ENCODE measurements at regions not wholly inside any gene's neighbourhood (a gene's known extent, or its start where the extent isn't known, plus 50 kb on each side); places are given as distances from the start of the nearest gene placed in this dataset.

DNA sequence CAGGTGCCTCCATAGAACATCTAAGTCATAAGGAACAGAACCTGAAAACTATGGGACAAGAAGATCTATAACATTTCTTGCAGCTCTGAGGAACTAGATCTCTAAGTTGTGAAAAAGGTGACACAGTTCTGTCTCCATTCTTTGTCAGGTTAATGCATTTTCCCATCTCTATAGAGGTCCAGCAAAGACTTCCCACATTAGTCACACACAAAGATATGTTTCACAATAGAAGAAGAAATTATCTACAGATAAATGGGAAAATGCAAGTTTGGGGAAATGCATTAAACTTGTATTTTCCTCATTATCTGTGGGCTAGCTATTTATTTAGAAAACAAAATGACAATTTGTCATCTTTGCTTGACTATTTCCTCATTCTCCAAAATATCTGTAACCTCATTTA, 458.6 kb upstream of the PAPPA start:
- no peak for DNase-seq
- no peak overlapping the region for H2BK15ac ChIP-seq (replicated peaks; ENCODE audit: low read depth)
- H3K4ac ChIP-seq (ENCODE audit: low read depth, low read length), result no peak overlapping the region
- no peak overlapping the region for H4K8ac ChIP-seq (ENCODE audit: low read depth, low read length)
- H3K79me2 ChIP-seq (ENCODE audit: control insufficient read depth, insufficient read depth, low read length), result no peaks in the 10 kb centered on the region
- no peak overlapping the region for H3K9ac ChIP-seq (ENCODE audit: low read length)
- no peaks in the 10 kb centered on the region for H3K79me1 ChIP-seq (ENCODE audit: low read length)
- no peak overlapping the region for H2BK5ac ChIP-seq (ENCODE audit: low read length)
- H3K4me1 ChIP-seq (ENCODE audit: control insufficient read depth, low read depth, low read length), result no peaks in the 10 kb centered on the region
- H2BK120ac ChIP-seq (ENCODE audit: low read depth, low read length), result no peak overlapping the region
- H3K36me3 ChIP-seq (ENCODE audit: control insufficient read depth, insufficient read depth, low read length), result no peaks in the 10 kb centered on the region
- H3K18ac ChIP-seq (ENCODE audit: low read length), result no peak overlapping the region
- H2AK5ac ChIP-seq (ENCODE audit: low read length), result no peak overlapping the region
- no peak overlapping the region for H3K56ac ChIP-seq (ENCODE audit: low read length)
- no peak overlapping the region for H3K4me3 ChIP-seq (ENCODE audit: low read length)
- no peak overlapping the region for H3K4me2 ChIP-seq (ENCODE audit: low read length)
- H3K27me3 ChIP-seq (ENCODE audit: insufficient read depth, low read length, poor library complexity), result no peaks in the 10 kb centered on the region
- no peak overlapping the region for H3K23ac ChIP-seq (ENCODE audit: low read length)
- no peak overlapping the region for H4K5ac ChIP-seq (ENCODE audit: low read length)
- no peak overlapping the region for H3K27ac ChIP-seq (ENCODE audit: low read depth, low read length)

DNA sequence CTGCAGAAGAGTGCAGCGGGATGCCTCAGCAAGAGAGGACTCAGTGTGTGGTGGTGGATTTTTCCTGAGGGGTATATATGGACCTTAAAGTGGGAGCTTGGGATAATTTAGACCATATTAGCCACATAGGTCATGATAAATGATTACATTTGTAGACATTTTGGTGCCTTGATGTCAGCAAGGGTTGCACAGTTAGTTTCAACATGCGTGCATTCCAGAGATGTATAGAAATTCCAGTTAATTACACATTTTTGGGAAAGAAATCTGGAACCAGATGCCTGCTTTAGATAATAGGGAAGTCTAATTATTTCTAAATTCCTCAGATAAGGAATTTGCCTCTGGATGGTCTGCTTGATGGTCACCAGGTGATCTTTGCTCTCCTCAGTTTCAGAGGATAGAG, 440.6 kb upstream of the PAPPA start:
- H2BK120ac ChIP-seq (ENCODE audit: low read depth, low read length), result no peak overlapping the region
- no peak overlapping the region for H3K23ac ChIP-seq (ENCODE audit: low read length)
- no peak overlapping the region for H4K5ac ChIP-seq (ENCODE audit: low read length)
- H3K4me1 ChIP-seq (ENCODE audit: control insufficient read depth, low read depth, low read length), result no peaks in the 10 kb centered on the region
- H3K36me3 ChIP-seq (ENCODE audit: control insufficient read depth, insufficient read depth, low read length), result no peaks in the 10 kb centered on the region
- H3K18ac ChIP-seq (ENCODE audit: low read length), result no peak overlapping the region
- no peak overlapping the region for H3K4ac ChIP-seq (ENCODE audit: low read depth, low read length)
- no peak overlapping the region for H4K8ac ChIP-seq (ENCODE audit: low read depth, low read length)
- no peak overlapping the region for H3K56ac ChIP-seq (ENCODE audit: low read length)
- H2AK5ac ChIP-seq (ENCODE audit: low read length), result no peak overlapping the region
- H3K79me2 ChIP-seq (ENCODE audit: control insufficient read depth, insufficient read depth, low read length), result no peaks in the 10 kb centered on the region
- no peaks in the 10 kb centered on the region for H3K27me3 ChIP-seq (ENCODE audit: insufficient read depth, low read length, poor library complexity)
- no peak for DNase-seq
- no peak overlapping the region for H3K9ac ChIP-seq (ENCODE audit: low read length)
- no CpG with 5 or more reads among the region's 2 CpGs for WGBS (ENCODE audit: extremely low coverage, insufficient coverage, low lambda C conversion rate)
- no peak overlapping the region for H3K4me2 ChIP-seq (ENCODE audit: low read length)
- no peak overlapping the region for H3K27ac ChIP-seq (ENCODE audit: low read depth, low read length)
- no peak overlapping the region for H2BK5ac ChIP-seq (ENCODE audit: low read length)
- H2BK15ac ChIP-seq (replicated peaks; ENCODE audit: low read depth), result no peak overlapping the region
- H3K4me3 ChIP-seq (ENCODE audit: low read length), result no peak overlapping the region
- no peaks in the 10 kb centered on the region for H3K79me1 ChIP-seq (ENCODE audit: low read length)

- Histone ChIP-seq H3K4me2 (ENCODE audit: low read length) (no peak overlapping the region), H2BK5ac (ENCODE audit: low read length) (no peak overlapping the region), H4K8ac (ENCODE audit: low read depth, low read length) (no peak overlapping the region), H3K18ac (ENCODE audit: low read length) (no peak overlapping the region), H3K56ac (ENCODE audit: low read length) (no peak overlapping the region), H3K4ac (ENCODE audit: low read depth, low read length) (no peak overlapping the region), H3K9ac (ENCODE audit: low read length) (no peak overlapping the region), H3K79me2 (ENCODE audit: control insufficient read depth, insufficient read depth, low read length) (no peaks in the 10 kb centered on the region), H3K23ac (ENCODE audit: low read length) (no peak overlapping the region), H3K79me1 (ENCODE audit: low read length) (no peaks in the 10 kb centered on the region), H2BK15ac (replicated peaks; ENCODE audit: low read depth) (no peak overlapping the region), H2AK5ac (ENCODE audit: low read length) (no peak overlapping the region), H3K4me1 (ENCODE audit: control insufficient read depth, low read depth, low read length) (no peaks in the 10 kb centered on the region), H3K36me3 (ENCODE audit: control insufficient read depth, insufficient read depth, low read length) (no peaks in the 10 kb centered on the region), H3K27me3 (ENCODE audit: insufficient read depth, low read length, poor library complexity) (no peaks in the 10 kb centered on the region), H2BK120ac (ENCODE audit: low read depth, low read length) (no peak overlapping the region), H3K27ac (ENCODE audit: low read depth, low read length) (no peak overlapping the region), H3K4me3 (ENCODE audit: low read length) (no peak overlapping the region), H4K5ac (ENCODE audit: low read length) (no peak overlapping the region)
- no CpG with 5 or more reads among the region's 2 CpGs for WGBS (ENCODE audit: extremely low coverage, insufficient coverage, low lambda C conversion rate)
- DNase-seq, result no peak
These were observed 437.9 kb upstream of the PAPPA start for GRCh38 chr9:115715666-115716065.

- no peak overlapping the region for H2AK5ac ChIP-seq (ENCODE audit: low read length)
- no peak overlapping the region for H3K4me3 ChIP-seq (ENCODE audit: low read length)
- H2BK5ac ChIP-seq (ENCODE audit: low read length), result no peak overlapping the region
- H2BK15ac ChIP-seq (replicated peaks; ENCODE audit: low read depth), result no peak overlapping the region
- no peaks in the 10 kb centered on the region for H3K27me3 ChIP-seq (ENCODE audit: insufficient read depth, low read length, poor library complexity)
- no peak overlapping the region for H3K23ac ChIP-seq (ENCODE audit: low read length)
- no peak overlapping the region for H3K4ac ChIP-seq (ENCODE audit: low read depth, low read length)
- no peak overlapping the region for H4K8ac ChIP-seq (ENCODE audit: low read depth, low read length)
- H3K18ac ChIP-seq (ENCODE audit: low read length), result no peak overlapping the region
- H3K4me2 ChIP-seq (ENCODE audit: low read length), result no peak overlapping the region
- H3K79me2 ChIP-seq (ENCODE audit: control insufficient read depth, insufficient read depth, low read length), result no peaks in the 10 kb centered on the region
- no peaks in the 10 kb centered on the region for H3K79me1 ChIP-seq (ENCODE audit: low read length)
- no peaks in the 10 kb centered on the region for H3K4me1 ChIP-seq (ENCODE audit: control insufficient read depth, low read depth, low read length)
- no peaks in the 10 kb centered on the region for H3K36me3 ChIP-seq (ENCODE audit: control insufficient read depth, insufficient read depth, low read length)
- no peak overlapping the region for H4K5ac ChIP-seq (ENCODE audit: low read length)
- no peak for DNase-seq
- H3K9ac ChIP-seq (ENCODE audit: low read length), result no peak overlapping the region
- no peak overlapping the region for H3K56ac ChIP-seq (ENCODE audit: low read length)
- H2BK120ac ChIP-seq (ENCODE audit: low read depth, low read length), result no peak overlapping the region
- no peak overlapping the region for H3K27ac ChIP-seq (ENCODE audit: low read depth, low read length)
These were observed 436.3 kb upstream of the PAPPA start for GRCh38 chr9:115717298-115717697.

DNA sequence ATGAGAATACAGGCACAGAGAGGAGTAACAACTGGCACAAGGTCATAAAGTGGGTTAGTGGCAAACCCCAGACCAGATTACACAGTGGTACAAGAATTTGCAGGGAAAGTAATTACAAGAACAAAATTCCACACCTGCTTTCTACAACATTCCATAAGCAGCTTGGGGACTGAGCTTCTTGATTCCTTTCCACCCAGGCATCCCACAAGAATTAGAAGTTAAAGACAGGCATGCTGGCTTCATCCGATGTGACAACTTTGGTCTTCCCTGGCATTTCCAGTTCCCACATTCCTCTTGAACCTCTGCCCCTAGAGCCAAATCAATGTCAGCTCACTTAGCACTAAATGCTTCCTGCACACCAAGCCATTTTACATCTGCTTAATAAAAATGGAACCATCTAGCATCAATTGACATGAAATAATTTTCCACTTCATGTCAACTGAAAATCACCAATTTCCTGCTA, 435.8 kb upstream of the PAPPA start:
- no peak overlapping the region for H4K5ac ChIP-seq (ENCODE audit: low read length)
- no peak overlapping the region for H2AK5ac ChIP-seq (ENCODE audit: low read length)
- no peak overlapping the region for H3K27ac ChIP-seq (ENCODE audit: low read depth, low read length)
- H3K18ac ChIP-seq (ENCODE audit: low read length), result no peak overlapping the region
- H3K4me2 ChIP-seq (ENCODE audit: low read length), result no peak overlapping the region
- DNase-seq, result peak; percentile 79
- H3K56ac ChIP-seq (ENCODE audit: low read length), result no peak overlapping the region
- no peak overlapping the region for H3K9ac ChIP-seq (ENCODE audit: low read length)
- H3K4me3 ChIP-seq (ENCODE audit: low read length), result no peak overlapping the region
- no peaks in the 10 kb centered on the region for H3K27me3 ChIP-seq (ENCODE audit: insufficient read depth, low read length, poor library complexity)
- H2BK15ac ChIP-seq (replicated peaks; ENCODE audit: low read depth), result no peak overlapping the region
- no peak overlapping the region for H3K23ac ChIP-seq (ENCODE audit: low read length)
- no peak overlapping the region for H2BK120ac ChIP-seq (ENCODE audit: low read depth, low read length)
- no peak overlapping the region for H3K4ac ChIP-seq (ENCODE audit: low read depth, low read length)
- H3K36me3 ChIP-seq (ENCODE audit: control insufficient read depth, insufficient read depth, low read length), result no peaks in the 10 kb centered on the region
- no peaks in the 10 kb centered on the region for H3K79me1 ChIP-seq (ENCODE audit: low read length)
- H3K79me2 ChIP-seq (ENCODE audit: control insufficient read depth, insufficient read depth, low read length), result no peaks in the 10 kb centered on the region
- H2BK5ac ChIP-seq (ENCODE audit: low read length), result no peak overlapping the region
- no peak overlapping the region for H4K8ac ChIP-seq (ENCODE audit: low read depth, low read length)
- WGBS (ENCODE audit: extremely low coverage, insufficient coverage, low lambda C conversion rate), result no CpG with 5 or more reads among the region's 1 CpG
- H3K4me1 ChIP-seq (ENCODE audit: control insufficient read depth, low read depth, low read length), result no peaks in the 10 kb centered on the region

DNA sequence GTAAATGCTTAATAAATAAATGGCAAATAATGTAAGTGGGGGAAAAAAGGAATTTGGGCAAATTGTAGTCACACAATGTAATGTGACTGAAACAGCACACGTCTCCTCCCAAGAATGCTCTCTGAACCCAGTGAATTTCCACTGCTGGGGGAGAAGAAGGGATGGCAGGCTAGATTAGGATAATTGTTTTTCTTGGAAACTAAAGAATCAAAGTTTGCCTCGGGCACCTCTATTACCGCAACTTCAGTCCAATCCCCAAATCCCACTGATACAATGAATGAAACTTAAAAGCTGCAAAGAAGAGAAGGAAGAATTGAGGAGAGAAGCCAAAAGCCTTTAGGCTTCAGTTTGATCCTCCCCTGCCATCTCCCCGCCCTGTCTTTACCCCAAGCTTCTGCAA, 423.2 kb upstream of the PAPPA start:
- Histone ChIP-seq H3K27ac (ENCODE audit: low read depth, low read length) (no peak overlapping the region), H2AK5ac (ENCODE audit: low read length) (no peak overlapping the region), H3K9ac (ENCODE audit: low read length) (no peak overlapping the region), H4K5ac (ENCODE audit: low read length) (no peak overlapping the region), H2BK15ac (replicated peaks; ENCODE audit: low read depth) (no peak overlapping the region), H3K56ac (ENCODE audit: low read length) (no peak overlapping the region), H2BK120ac (ENCODE audit: low read depth, low read length) (no peak overlapping the region), H2BK5ac (ENCODE audit: low read length) (no peak overlapping the region), H4K8ac (ENCODE audit: low read depth, low read length) (no peak overlapping the region), H3K4me2 (ENCODE audit: low read length) (no peak overlapping the region), H3K36me3 (ENCODE audit: control insufficient read depth, insufficient read depth, low read length) (no peaks in the 10 kb centered on the region), H3K23ac (ENCODE audit: low read length) (no peak overlapping the region), H3K4me1 (ENCODE audit: control insufficient read depth, low read depth, low read length) (no peaks in the 10 kb centered on the region), H3K79me1 (ENCODE audit: low read length) (no peaks in the 10 kb centered on the region), H3K4ac (ENCODE audit: low read depth, low read length) (no peak overlapping the region), H3K4me3 (ENCODE audit: low read length) (no peak overlapping the region), H3K27me3 (ENCODE audit: insufficient read depth, low read length, poor library complexity) (no peaks in the 10 kb centered on the region), H3K18ac (ENCODE audit: low read length) (no peak overlapping the region), H3K79me2 (ENCODE audit: control insufficient read depth, insufficient read depth, low read length) (no peaks in the 10 kb centered on the region)
- no CpG with 5 or more reads among the region's 4 CpGs for WGBS (ENCODE audit: extremely low coverage, insufficient coverage, low lambda C conversion rate)
- DNase-seq, result no peak
